ENCODE measurements at regions not wholly inside any gene's neighbourhood (a gene's known extent, or its start where the extent isn't known, plus 50 kb on each side); places are given as distances from the start of the nearest gene placed in this dataset.

- H3K4me3 Mint-ChIP-seq: no peak overlapping the region
- no peaks in the 10 kb centered on the region for H3K9me3 ChIP-seq (replicated peaks in 1 of 2; ENCODE audit: control insufficient read depth in 1 of 2, insufficient read depth in 1 of 2, low read length in 2 of 2)
Observed at GRCh38 chr12:42792265-42792664, 202.7 kb upstream of the PRICKLE1 start.

DNA sequence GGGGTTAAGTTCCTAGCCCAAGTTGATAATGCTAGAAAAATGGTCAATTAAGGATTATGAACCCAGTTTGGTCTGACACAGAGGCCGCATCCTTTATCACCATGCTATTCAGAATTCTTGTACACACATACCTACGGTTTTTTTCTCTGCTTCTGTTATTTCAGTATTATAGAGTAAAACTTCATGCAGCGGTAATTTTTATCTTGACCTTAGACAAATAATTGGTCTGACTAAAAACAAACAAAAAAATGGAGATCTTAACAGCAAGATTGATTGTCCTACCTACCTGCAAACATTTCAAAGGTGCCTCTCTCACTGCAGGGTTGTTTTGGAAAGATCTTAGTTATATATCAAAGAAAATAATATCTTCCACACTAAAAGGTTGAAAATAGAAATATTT is 201.9 kb upstream of the PRICKLE1 start:
- Mint-ChIP-seq H3K27ac (no peak overlapping the region), H3K36me3 (no peaks in the 10 kb centered on the region), H3K9me3 (peaks cover 0 to 7% (median 4%) of the 10 kb centered on the region in 7 donors), H3K4me3 (no peak overlapping the region), H3K27me3 (ENCODE audit: low read depth in 3 of 3) (peaks cover 0 to 1% (median 0%) of the 10 kb centered on the region in 3 donors), H3K4me1 (no peaks in the 10 kb centered on the region)
- H3K4me1 ChIP-seq (ENCODE audit: control insufficient read depth in 1 of 2, insufficient read depth in 2 of 2, low read length in 2 of 2): no peaks in the 10 kb centered on the region
- no CpG with 5 or more reads among the region's 3 CpGs for WGBS (ENCODE audit: insufficient coverage)
- H3K27ac ChIP-seq (ENCODE audit: low read depth in 1 of 2, low read length in 2 of 2): no peak overlapping the region
- TF ChIP-seq, protein P1, sequence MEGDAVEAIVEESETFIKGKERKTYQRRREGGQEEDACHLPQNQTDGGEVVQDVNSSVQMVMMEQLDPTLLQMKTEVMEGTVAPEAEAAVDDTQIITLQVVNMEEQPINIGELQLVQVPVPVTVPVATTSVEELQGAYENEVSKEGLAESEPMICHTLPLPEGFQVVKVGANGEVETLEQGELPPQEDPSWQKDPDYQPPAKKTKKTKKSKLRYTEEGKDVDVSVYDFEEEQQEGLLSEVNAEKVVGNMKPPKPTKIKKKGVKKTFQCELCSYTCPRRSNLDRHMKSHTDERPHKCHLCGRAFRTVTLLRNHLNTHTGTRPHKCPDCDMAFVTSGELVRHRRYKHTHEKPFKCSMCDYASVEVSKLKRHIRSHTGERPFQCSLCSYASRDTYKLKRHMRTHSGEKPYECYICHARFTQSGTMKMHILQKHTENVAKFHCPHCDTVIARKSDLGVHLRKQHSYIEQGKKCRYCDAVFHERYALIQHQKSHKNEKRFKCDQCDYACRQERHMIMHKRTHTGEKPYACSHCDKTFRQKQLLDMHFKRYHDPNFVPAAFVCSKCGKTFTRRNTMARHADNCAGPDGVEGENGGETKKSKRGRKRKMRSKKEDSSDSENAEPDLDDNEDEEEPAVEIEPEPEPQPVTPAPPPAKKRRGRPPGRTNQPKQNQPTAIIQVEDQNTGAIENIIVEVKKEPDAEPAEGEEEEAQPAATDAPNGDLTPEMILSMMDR (IDR thresholded peaks at IDR 0.05): no peak
- no peak overlapping the region for H3K9ac ChIP-seq (ENCODE audit: insufficient read depth, low read length, poor library complexity, severe bottlenecking)
- H3K36me3 ChIP-seq (replicated peaks in 1 of 2; ENCODE audit: control insufficient read depth in 1 of 2, insufficient read depth in 2 of 2, low read length in 2 of 2): no peaks in the 10 kb centered on the region
- H4K20me1 ChIP-seq (ENCODE audit: insufficient read depth, low read length): no peaks in the 10 kb centered on the region
- DNase-seq: no peak
- no peak overlapping the region for H2AFZ ChIP-seq (ENCODE audit: insufficient read depth, low read depth, low read length, poor library complexity, severe bottlenecking)
- H3K4me2 ChIP-seq (replicated peaks; ENCODE audit: extremely low read depth, low read length, poor library complexity, severe bottlenecking): no peak overlapping the region
- no peaks in the 10 kb centered on the region for H3K9me3 ChIP-seq (replicated peaks in 1 of 2; ENCODE audit: control insufficient read depth in 1 of 2, insufficient read depth in 1 of 2, low read length in 2 of 2)
- no peak overlapping the region for H3K4me3 ChIP-seq (replicated peaks in 1 of 3; ENCODE audit: low read depth in 2 of 3, low read length in 3 of 3)
- H3K79me2 ChIP-seq (ENCODE audit: insufficient read depth, low read length): no peaks in the 10 kb centered on the region
- intact Hi-C loops (cut with micrococcal nuclease): no loop called here
- H3K27me3 ChIP-seq (ENCODE audit: control insufficient read depth in 2 of 2, insufficient read depth in 2 of 2, low read length in 2 of 2): no peaks in the 10 kb centered on the region

More at GRCh38 chr12:42792265-42792664, 202.7 kb upstream of the PRICKLE1 start:
- Mint-ChIP-seq H3K4me1 (no peaks in the 10 kb centered on the region), H3K27ac (no peak overlapping the region), H3K9me3 (peaks cover 0 to 7% (median 4%) of the 10 kb centered on the region in 7 donors), H3K36me3 (no peaks in the 10 kb centered on the region), H3K27me3 (ENCODE audit: low read depth in 3 of 3) (peaks cover 0 to 1% (median 0%) of the 10 kb centered on the region in 3 donors)
- Histone ChIP-seq H3K4me1 (ENCODE audit: control insufficient read depth in 1 of 2, insufficient read depth in 2 of 2, low read length in 2 of 2) (no peaks in the 10 kb centered on the region), H3K79me2 (ENCODE audit: insufficient read depth, low read length) (no peaks in the 10 kb centered on the region), H3K36me3 (replicated peaks in 1 of 2; ENCODE audit: control insufficient read depth in 1 of 2, insufficient read depth in 2 of 2, low read length in 2 of 2) (no peaks in the 10 kb centered on the region), H3K4me2 (replicated peaks; ENCODE audit: extremely low read depth, low read length, poor library complexity, severe bottlenecking) (no peak overlapping the region), H4K20me1 (ENCODE audit: insufficient read depth, low read length) (no peaks in the 10 kb centered on the region), H3K4me3 (replicated peaks in 1 of 3; ENCODE audit: low read depth in 2 of 3, low read length in 3 of 3) (no peak overlapping the region), H3K27me3 (ENCODE audit: control insufficient read depth in 2 of 2, insufficient read depth in 2 of 2, low read length in 2 of 2) (no peaks in the 10 kb centered on the region), H3K9ac (ENCODE audit: insufficient read depth, low read length, poor library complexity, severe bottlenecking) (no peak overlapping the region), H2AFZ (ENCODE audit: insufficient read depth, low read depth, low read length, poor library complexity, severe bottlenecking) (no peak overlapping the region), H3K27ac (ENCODE audit: low read depth in 1 of 2, low read length in 2 of 2) (no peak overlapping the region)
- DNase-seq: no peak
- TF ChIP-seq, protein P1 (IDR thresholded peaks at IDR 0.05): no peak
- intact Hi-C loops (cut with micrococcal nuclease): no loop called here
